Non-pigmented ciliary epithelial cell (primary cell): ENCODE measurements at regions not wholly inside any gene's neighbourhood (a gene's known extent, or its start where the extent isn't known, plus 50 kb on each side); places are given as distances from the start of the nearest gene placed in this dataset.
A peak's percentile ranks its signal among the peaks of the same experiment; 100 is the strongest.
"Not testable (repeated sequence)": the region's sequence is repeated elsewhere in the genome, so short reads cannot be mapped to it uniquely, and the experiment has no call there.

Source experiments
- DNase-seq: peaks from one replicate; pipeline ENCODE4 v3.0.0-alpha.2; 2010; ENCODE audit warnings: low read depth

- DNase-seq: no peak
These were observed 822.3 kb downstream of the LUZP2 start for GRCh38 chr11:25319127-25319526.

- no peak for DNase-seq
These were observed 830.8 kb downstream of the LUZP2 start for GRCh38 chr11:25327656-25328055.

GRCh38 chr11:25339281-25339680 is 842.4 kb downstream of the LUZP2 start:
- DNase-seq: no peak

DNA sequence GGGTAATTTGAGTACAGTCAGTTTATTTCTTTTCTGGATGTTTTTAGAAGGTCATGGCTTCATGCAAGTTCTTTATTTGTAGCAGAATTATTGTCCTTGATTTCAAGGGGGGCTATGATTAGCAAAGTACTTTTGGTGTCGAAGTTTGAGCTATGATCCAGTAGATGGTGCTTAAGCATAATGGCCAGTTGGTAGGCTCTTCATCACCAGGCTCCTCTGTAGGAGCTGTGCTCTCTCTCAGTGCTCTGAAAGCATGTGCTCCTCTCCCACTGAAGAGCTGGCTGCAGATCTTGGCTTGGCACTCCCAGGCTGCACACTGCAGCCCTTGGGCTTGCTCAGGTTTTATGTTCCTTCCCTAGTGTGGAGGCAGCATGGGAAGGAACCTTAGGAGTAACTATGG is 852.7 kb downstream of the LUZP2 start:
- DNase-seq: no peak

DNA sequence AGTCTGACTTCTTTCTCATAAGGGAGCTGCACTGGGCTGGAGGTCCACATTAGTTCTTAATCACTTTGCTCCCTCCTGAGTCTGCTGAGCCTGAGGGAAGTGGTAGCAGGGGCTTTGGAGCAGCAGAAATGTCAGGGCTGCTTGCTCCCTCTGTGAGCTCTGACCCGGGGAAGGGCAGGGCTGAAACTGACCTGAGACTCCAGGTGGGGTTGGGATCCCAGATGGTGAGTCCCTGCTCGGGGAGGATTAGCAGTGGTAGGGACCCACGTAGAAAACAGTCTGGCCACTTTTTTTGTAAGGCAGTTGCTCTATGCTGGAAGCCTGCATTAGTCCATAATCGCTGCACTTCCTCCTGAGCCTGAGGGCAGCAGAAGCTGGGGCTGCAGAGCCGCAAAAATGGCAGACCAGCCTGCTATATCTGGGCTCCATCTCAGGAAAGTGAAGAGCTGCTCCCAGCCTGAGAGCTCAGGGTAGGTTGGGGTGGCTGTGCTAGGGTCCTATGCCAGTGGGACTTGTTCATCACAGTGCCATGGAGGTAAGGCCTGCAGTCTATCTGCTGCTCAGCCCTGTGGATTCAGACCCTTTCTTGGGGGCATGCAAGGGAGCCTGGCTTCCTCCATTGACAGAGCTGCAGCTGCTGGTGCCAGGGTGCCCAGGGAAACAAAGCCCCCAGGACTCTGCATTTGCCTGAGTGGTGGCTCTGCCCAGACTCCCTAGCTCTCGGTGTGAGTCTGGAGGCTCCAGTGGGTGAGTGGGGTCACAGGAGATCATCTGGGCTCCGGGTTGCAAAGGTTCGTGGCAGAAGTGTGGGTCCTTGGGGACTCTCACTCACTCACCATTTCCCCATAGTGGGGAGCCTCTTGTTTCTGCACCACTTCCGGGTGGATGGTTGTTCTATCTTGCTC is 854.3 kb downstream of the LUZP2 start:
- DNase-seq: no peak

DNA sequence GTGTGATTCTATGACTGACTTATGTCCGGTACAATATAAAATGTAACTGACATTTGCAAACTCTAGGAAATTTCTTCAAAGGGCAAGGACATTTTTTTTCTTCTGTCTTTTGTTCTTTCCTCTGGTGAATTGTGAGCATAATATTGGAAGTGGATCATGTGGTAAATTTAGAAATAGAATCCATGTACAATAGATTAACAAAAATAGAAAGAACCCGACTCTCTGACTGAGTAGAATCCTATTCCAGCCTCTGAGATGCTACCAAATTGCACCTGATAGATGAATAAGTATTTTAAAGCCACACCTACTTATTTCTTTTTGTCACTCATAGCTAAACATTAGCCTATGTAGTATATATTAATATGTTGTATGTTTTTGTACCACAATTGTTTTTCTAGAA is 860.3 kb downstream of the LUZP2 start:
- no peak for DNase-seq

GRCh38 chr11:25377466-25377865 is 880.6 kb downstream of the LUZP2 start:
- no peak for DNase-seq

DNA sequence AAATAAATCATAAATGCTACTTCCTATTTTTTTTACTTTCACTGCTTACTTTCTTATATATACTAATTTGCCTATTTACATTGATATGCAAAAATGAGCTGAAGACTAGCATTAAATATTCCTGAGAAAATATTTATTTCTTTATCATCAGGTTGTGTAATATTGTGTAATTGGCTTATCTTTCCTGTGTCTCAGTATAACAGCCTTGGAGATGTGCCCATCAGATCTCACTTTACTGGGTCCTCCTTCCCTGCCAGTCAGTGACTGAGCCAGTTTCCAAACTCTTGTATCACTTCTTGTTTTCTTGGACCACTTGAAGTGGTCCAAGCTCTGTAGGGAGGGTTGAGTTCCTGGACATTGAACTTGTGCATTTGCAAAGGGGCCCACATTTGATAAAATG is 900.0 kb downstream of the LUZP2 start:
- DNase-seq: no peak

DNA sequence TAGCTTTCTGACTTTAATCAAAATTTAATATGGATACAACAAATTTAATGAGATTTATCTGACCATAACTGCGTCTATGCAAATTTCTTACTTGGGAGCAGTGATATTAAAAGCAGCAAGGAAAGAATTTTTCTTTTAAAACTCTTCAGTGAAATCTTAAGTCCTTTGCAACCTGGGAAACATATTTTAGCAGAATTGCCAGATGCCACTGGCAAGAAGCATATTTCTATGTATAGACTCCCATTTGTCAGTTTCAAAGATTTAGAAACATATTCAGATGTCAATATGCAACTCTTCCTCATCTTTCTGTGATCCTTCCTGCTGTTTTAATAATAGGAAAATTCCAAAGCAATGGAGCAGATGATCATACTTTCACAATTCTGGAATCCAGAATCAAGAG is 911.3 kb downstream of the LUZP2 start:
- DNase-seq: no peak

GRCh38 chr11:25415793-25416192 is 916.1 kb upstream of the ANO3 start:
- DNase-seq: no peak

- DNase-seq: peak; percentile 38
These were observed 908.3 kb upstream of the ANO3 start for GRCh38 chr11:25423436-25424199.

DNA sequence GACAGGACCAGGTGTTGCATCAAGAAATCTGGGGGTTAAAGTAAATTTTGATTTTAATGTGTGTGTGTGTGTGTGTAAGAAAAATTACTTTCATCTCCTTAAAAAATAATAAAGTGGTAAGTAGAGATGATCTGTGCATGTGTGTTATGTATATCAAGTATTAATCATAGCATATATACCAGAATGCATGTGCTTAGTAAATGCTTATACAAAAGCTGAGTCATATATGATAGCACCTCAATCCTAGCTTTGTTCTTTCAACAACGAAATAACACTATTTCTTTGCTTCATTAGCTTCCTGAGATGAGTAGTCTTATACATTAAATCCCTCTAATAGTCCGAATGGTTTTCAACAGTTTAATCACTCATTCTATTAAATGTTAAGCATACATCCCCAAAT is 899.6 kb upstream of the ANO3 start:
- DNase-seq: no peak

- DNase-seq: no peak
These were observed 896.7 kb upstream of the ANO3 start for GRCh38 chr11:25435197-25435596.

DNA sequence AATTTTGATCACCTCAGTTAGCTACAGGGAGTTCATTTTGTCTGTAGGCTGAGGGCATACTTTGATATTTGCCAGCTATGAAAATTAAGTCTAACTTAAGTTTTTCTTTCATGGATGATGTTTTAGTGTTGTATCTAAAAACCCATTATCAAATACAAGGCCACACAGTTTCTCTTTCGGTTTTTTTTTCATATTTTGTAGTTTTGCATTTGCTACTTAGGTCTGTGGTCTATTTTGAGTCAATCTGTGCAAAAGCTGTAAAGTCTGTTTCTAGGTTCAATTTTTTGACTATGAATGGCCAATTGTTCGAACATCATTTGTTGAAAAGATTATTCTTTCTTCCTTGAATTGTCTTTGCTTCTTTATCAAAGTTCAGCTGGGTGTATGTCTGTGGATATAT is 895.6 kb upstream of the ANO3 start:
- DNase-seq: no peak

GRCh38 chr11:25441421-25441820 is 890.5 kb upstream of the ANO3 start:
- no peak for DNase-seq

DNA sequence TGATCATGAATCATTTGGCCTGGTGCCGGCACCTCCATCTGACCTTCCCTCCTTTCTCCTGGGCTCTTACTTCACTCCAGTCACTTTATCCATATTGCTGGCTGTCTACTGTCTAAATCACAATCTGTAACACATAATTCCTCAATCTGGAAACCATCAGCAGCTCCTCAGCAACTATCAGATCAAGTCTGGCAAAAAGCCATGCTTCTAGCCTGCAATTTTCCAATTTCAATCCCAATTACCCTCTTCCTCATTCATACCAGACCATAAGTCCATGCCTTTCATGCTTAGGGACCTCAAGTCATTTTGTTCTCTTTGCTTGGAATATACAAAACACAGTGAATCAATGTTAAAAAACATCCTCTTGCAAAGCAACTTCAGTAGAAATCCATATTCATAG is 882.8 kb upstream of the ANO3 start:
- no peak for DNase-seq

DNA sequence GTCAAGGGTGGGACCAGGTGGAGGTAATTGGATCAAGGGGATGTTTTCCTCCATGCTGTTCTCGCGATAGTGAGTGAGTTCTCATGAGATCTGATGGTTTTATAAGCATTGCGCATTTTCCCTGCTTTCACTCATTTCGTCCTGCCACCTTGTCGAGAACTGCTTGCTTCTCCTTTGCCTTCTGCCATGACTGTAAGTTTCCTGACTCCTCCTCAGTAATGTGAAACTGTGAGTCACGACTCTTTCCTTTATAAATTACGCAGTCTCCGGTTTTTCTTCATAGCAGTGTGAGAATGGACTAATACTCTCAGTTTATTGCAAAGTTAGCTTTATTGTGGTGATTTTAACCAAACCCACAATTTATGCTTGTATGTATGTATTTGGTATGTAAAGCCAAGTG is 878.5 kb upstream of the ANO3 start:
- DNase-seq: no peak

GRCh38 chr11:25456211-25456610 is 875.7 kb upstream of the ANO3 start:
- DNase-seq: no peak

GRCh38 chr11:25483915-25484635 is 847.9 kb upstream of the ANO3 start:
- DNase-seq: no peak

DNA sequence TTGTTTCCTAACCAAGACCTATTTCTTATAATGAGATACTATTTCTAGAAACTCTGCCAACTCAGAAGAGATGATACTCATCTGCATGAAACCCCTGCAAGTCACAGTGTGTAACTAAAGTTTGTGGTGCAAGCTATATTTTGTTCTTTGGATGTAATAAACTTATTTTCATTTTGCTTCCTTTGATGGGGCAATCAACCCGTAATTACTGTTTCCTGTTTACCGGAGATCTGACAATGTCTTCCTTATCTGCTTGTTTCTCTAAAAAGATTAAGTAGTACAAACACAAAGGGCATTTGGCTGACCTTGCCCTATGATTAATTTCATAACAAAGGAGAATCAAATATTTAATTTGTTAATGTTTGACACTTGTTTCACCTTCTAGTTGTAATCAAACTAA is 846.6 kb upstream of the ANO3 start:
- DNase-seq: no peak

DNA sequence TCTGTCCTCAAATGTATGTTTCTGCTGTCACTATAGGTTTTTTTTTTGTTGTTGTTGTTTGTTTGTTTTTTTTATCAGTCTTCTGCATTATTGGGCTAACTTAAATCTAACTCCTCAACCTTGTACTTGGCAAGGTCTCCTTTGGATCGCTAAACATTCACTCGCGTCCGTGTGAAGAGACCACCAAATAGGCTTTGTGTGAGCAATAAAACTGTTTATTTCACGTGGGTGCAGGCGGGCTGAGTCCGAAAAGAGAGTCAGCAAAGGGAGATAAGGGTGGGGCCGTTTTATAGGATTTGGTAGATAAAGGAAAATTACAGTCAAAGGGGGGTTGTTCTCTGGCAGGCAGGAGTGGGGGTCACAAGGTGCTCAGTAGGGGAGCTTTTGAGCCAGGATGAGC is 845.6 kb upstream of the ANO3 start:
- DNase-seq: not testable (repeated sequence)

DNA sequence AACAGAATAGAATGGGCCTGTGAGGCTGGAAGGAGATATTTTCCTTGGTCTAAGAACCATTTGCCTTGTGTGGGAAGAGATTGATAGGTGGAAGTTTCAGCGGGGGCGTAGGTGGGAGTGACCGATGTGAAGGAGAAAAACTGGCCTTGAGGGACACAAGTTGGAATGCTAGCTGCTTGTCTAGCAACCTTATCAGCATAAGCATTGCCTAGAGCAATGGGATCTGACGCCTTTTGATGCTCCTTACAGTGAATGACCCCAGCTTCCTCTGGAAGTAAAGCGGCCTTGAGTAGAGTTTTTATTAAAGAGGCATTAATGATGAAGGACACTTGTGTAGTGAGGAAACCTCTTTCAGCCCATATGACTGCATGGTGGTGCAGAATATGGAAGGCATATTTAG is 843.8 kb upstream of the ANO3 start:
- DNase-seq: not testable (repeated sequence)

GRCh38 chr11:25501426-25501825 is 830.5 kb upstream of the ANO3 start:
- DNase-seq: not testable (repeated sequence)
